ENCODE measurements at regions not wholly inside any gene's neighbourhood (a gene's known extent, or its start where the extent isn't known, plus 50 kb on each side); places are given as distances from the start of the nearest gene placed in this dataset.
A peak's percentile ranks its signal among the peaks of the same experiment; 100 is the strongest.

- 58% methylated on average over 4 of the region's 4 CpGs for WGBS (ENCODE audit: low lambda C conversion rate, missing lambda C conversion rate)
- Histone ChIP-seq H2AFZ (no peak overlapping the region), H3K4me1 (ENCODE audit: insufficient read depth) (no peaks in the 10 kb centered on the region), H3K27me3 (no peaks in the 10 kb centered on the region), H3K4me3 (no peak overlapping the region), H3K36me3 (replicated peaks; ENCODE audit: insufficient read depth, low read depth) (no peaks in the 10 kb centered on the region), H3K9me2 (replicated peaks; ENCODE audit: insufficient read depth) (no peaks in the 10 kb centered on the region), H3K27ac (no peak overlapping the region), H3K4me2 (no peak overlapping the region), H3K79me2 (no peaks in the 10 kb centered on the region), H3K9me3 (ENCODE audit: low read depth) (no peaks in the 10 kb centered on the region), H4K20me1 (ENCODE audit: insufficient read depth, poor library complexity, severe bottlenecking) (no peaks in the 10 kb centered on the region)
- TF ChIP-seq EZH2phosphoT487 (IDR thresholded peaks at IDR 0.05; ENCODE audit: low read depth, severe bottlenecking, unreplicated experiment), result no peak
- TF ChIP-seq CTCF (IDR thresholded peaks at IDR 0.05; ENCODE audit: poor library complexity), result peak; percentile 76
- TF ChIP-seq EZH2 (IDR thresholded peaks at IDR 0.05; ENCODE audit: borderline replicate concordance), result no peak
- DNase-seq (ENCODE audit: low spot score), result peak; percentile 46
Observed at GRCh38 chr9:4382722-4383317, 83.0 kb upstream of the GLIS3 start.

GRCh38 chr9:4381744-4382143 is 81.9 kb upstream of the GLIS3 start:
- Histone ChIP-seq H2AFZ (no peak overlapping the region), H3K9me2 (replicated peaks; ENCODE audit: insufficient read depth) (no peaks in the 10 kb centered on the region), H3K4me2 (no peak overlapping the region), H3K27ac (no peak overlapping the region), H3K79me2 (no peaks in the 10 kb centered on the region), H3K4me3 (no peak overlapping the region), H3K27me3 (no peaks in the 10 kb centered on the region), H3K36me3 (replicated peaks; ENCODE audit: insufficient read depth, low read depth) (no peaks in the 10 kb centered on the region), H3K4me1 (ENCODE audit: insufficient read depth) (no peaks in the 10 kb centered on the region), H4K20me1 (ENCODE audit: insufficient read depth, poor library complexity, severe bottlenecking) (no peaks in the 10 kb centered on the region), H3K9me3 (ENCODE audit: low read depth) (no peaks in the 10 kb centered on the region)
- 68% methylated on average over 4 of the region's 4 CpGs for WGBS (ENCODE audit: low lambda C conversion rate, missing lambda C conversion rate)
- TF ChIP-seq EZH2 (IDR thresholded peaks at IDR 0.05; ENCODE audit: borderline replicate concordance) (no peak), CTCF (IDR thresholded peaks at IDR 0.05; ENCODE audit: poor library complexity) (no peak)
- no peak for DNase-seq (ENCODE audit: low spot score)

GRCh38 chr9:4380406-4380805 is 80.5 kb upstream of the GLIS3 start:
- Histone ChIP-seq H3K27ac (no peak overlapping the region), H3K36me3 (replicated peaks; ENCODE audit: insufficient read depth, low read depth) (no peaks in the 10 kb centered on the region), H3K79me2 (no peaks in the 10 kb centered on the region), H3K4me3 (no peak overlapping the region), H3K4me1 (ENCODE audit: insufficient read depth) (no peaks in the 10 kb centered on the region), H3K9me2 (replicated peaks; ENCODE audit: insufficient read depth) (no peaks in the 10 kb centered on the region), H2AFZ (no peak overlapping the region), H3K9me3 (ENCODE audit: low read depth) (no peaks in the 10 kb centered on the region), H4K20me1 (ENCODE audit: insufficient read depth, poor library complexity, severe bottlenecking) (no peaks in the 10 kb centered on the region), H3K27me3 (no peaks in the 10 kb centered on the region), H3K4me2 (no peak overlapping the region)
- 92% methylated on average over 2 of the region's 2 CpGs for WGBS (ENCODE audit: low lambda C conversion rate, missing lambda C conversion rate)
- DNase-seq (ENCODE audit: low spot score), result no peak
- TF ChIP-seq EZH2phosphoT487 (IDR thresholded peaks at IDR 0.05; ENCODE audit: low read depth, severe bottlenecking, unreplicated experiment) (no peak), EZH2 (IDR thresholded peaks at IDR 0.05; ENCODE audit: borderline replicate concordance) (no peak), CTCF (IDR thresholded peaks at IDR 0.05; ENCODE audit: poor library complexity) (no peak)
